ENCODE measurements at regions not wholly inside any gene's neighbourhood (a gene's known extent, or its start where the extent isn't known, plus 50 kb on each side); places are given as distances from the start of the nearest gene placed in this dataset.

GRCh38 chr21:35153671-35154070, 104.6 kb upstream of the RUNX1 start:
- H3K4me3 ChIP-seq (replicated peaks; ENCODE audit: insufficient read depth, low read length), result no peak overlapping the region
- TF ChIP-seq, protein P1, sequence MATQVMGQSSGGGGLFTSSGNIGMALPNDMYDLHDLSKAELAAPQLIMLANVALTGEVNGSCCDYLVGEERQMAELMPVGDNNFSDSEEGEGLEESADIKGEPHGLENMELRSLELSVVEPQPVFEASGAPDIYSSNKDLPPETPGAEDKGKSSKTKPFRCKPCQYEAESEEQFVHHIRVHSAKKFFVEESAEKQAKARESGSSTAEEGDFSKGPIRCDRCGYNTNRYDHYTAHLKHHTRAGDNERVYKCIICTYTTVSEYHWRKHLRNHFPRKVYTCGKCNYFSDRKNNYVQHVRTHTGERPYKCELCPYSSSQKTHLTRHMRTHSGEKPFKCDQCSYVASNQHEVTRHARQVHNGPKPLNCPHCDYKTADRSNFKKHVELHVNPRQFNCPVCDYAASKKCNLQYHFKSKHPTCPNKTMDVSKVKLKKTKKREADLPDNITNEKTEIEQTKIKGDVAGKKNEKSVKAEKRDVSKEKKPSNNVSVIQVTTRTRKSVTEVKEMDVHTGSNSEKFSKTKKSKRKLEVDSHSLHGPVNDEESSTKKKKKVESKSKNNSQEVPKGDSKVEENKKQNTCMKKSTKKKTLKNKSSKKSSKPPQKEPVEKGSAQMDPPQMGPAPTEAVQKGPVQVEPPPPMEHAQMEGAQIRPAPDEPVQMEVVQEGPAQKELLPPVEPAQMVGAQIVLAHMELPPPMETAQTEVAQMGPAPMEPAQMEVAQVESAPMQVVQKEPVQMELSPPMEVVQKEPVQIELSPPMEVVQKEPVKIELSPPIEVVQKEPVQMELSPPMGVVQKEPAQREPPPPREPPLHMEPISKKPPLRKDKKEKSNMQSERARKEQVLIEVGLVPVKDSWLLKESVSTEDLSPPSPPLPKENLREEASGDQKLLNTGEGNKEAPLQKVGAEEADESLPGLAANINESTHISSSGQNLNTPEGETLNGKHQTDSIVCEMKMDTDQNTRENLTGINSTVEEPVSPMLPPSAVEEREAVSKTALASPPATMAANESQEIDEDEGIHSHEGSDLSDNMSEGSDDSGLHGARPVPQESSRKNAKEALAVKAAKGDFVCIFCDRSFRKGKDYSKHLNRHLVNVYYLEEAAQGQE (IDR thresholded peaks at IDR 0.05; ENCODE audit: insufficient replicate concordance, low read depth), result no peak
- no peak for TF ChIP-seq SPI1 (IDR thresholded peaks at IDR 0.05; ENCODE audit: borderline replicate concordance, low read depth)
- TF ChIP-seq, protein P2, sequence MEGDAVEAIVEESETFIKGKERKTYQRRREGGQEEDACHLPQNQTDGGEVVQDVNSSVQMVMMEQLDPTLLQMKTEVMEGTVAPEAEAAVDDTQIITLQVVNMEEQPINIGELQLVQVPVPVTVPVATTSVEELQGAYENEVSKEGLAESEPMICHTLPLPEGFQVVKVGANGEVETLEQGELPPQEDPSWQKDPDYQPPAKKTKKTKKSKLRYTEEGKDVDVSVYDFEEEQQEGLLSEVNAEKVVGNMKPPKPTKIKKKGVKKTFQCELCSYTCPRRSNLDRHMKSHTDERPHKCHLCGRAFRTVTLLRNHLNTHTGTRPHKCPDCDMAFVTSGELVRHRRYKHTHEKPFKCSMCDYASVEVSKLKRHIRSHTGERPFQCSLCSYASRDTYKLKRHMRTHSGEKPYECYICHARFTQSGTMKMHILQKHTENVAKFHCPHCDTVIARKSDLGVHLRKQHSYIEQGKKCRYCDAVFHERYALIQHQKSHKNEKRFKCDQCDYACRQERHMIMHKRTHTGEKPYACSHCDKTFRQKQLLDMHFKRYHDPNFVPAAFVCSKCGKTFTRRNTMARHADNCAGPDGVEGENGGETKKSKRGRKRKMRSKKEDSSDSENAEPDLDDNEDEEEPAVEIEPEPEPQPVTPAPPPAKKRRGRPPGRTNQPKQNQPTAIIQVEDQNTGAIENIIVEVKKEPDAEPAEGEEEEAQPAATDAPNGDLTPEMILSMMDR (IDR thresholded peaks at IDR 0.05; ENCODE audit: insufficient read depth, low read length), result no peak
- TF ChIP-seq POLR2AphosphoS5 (IDR thresholded peaks at IDR 0.05; ENCODE audit: low read depth), result no peak
- TF ChIP-seq GABPA (IDR thresholded peaks at IDR 0.05; ENCODE audit: low read depth), result no peak
- no peak for DNase-seq (ENCODE audit: low read depth in 1 of 2, low spot score in 1 of 2)
- no peaks in the 10 kb centered on the region for H3K27me3 ChIP-seq (ENCODE audit: insufficient read depth, poor library complexity, severe bottlenecking)
- no peak overlapping the region for H3K27ac ChIP-seq (replicated peaks)

- DNase-seq (ENCODE audit: low read depth in 1 of 2, low spot score in 1 of 2), result no peak
- H3K27me3 ChIP-seq (ENCODE audit: insufficient read depth, poor library complexity, severe bottlenecking), result no peaks in the 10 kb centered on the region
- TF ChIP-seq, protein P1 (IDR thresholded peaks at IDR 0.05; ENCODE audit: insufficient replicate concordance, low read depth), result no peak
- TF ChIP-seq, protein P2 (IDR thresholded peaks at IDR 0.05; ENCODE audit: insufficient read depth, low read length), result no peak
- TF ChIP-seq POLR2AphosphoS5 (IDR thresholded peaks at IDR 0.05; ENCODE audit: low read depth) (no peak), GABPA (IDR thresholded peaks at IDR 0.05; ENCODE audit: low read depth) (no peak), SPI1 (IDR thresholded peaks at IDR 0.05; ENCODE audit: borderline replicate concordance, low read depth) (no peak)
- H3K4me3 ChIP-seq (replicated peaks; ENCODE audit: insufficient read depth, low read length), result no peak overlapping the region
- no peak overlapping the region for H3K27ac ChIP-seq (replicated peaks)
Observed at GRCh38 chr21:35150562-35151226, 101.6 kb upstream of the RUNX1 start.

- Histone ChIP-seq H3K27ac (replicated peaks) (no peak overlapping the region), H3K4me3 (replicated peaks; ENCODE audit: insufficient read depth, low read length) (no peak overlapping the region), H3K27me3 (ENCODE audit: insufficient read depth, poor library complexity, severe bottlenecking) (no peaks in the 10 kb centered on the region)
- no peak for TF ChIP-seq GABPA (IDR thresholded peaks at IDR 0.05; ENCODE audit: low read depth)
- TF ChIP-seq, protein P1 (IDR thresholded peaks at IDR 0.05; ENCODE audit: insufficient replicate concordance, low read depth), result no peak
- TF ChIP-seq POLR2AphosphoS5 (IDR thresholded peaks at IDR 0.05; ENCODE audit: low read depth), result no peak
- TF ChIP-seq SPI1 (IDR thresholded peaks at IDR 0.05; ENCODE audit: borderline replicate concordance, low read depth), result no peak
- TF ChIP-seq, protein P2 (IDR thresholded peaks at IDR 0.05; ENCODE audit: insufficient read depth, low read length), result no peak
- no peak for DNase-seq (ENCODE audit: low read depth in 1 of 2, low spot score in 1 of 2)
Observed at GRCh38 chr21:35149698-35150097, 100.6 kb upstream of the RUNX1 start.

Data from HL-60 (cell line).